ENCODE measurements at regions not wholly inside any gene's neighbourhood (a gene's known extent, or its start where the extent isn't known, plus 50 kb on each side); places are given as distances from the start of the nearest gene placed in this dataset.
"Not testable (repeated sequence)": the region's sequence is repeated elsewhere in the genome, so short reads cannot be mapped to it uniquely, and the experiment has no call there.

GRCh38 chrY:22883569-22883968 lies 100.5 kb upstream of the BPY2 start:
- DNase-seq (ENCODE audit: low spot score) (peak; percentile 39), ATAC-seq (peak; percentile 60)

- not testable (repeated sequence) for DNase-seq (ENCODE audit: low spot score)
- ATAC-seq: peak; percentile 72
Observed at GRCh38 chrY:22887949-22888348, 96.1 kb upstream of the BPY2 start.

GRCh38 chrY:22903503-22904192 lies 80.4 kb upstream of the BPY2 start:
- DNase-seq (ENCODE audit: low spot score); ATAC-seq: not testable (repeated sequence)

GRCh38 chrY:22915069-22915468 lies 69.0 kb upstream of the BPY2 start:
- not testable (repeated sequence) for ATAC-seq; DNase-seq (ENCODE audit: low spot score)

- DNase-seq (ENCODE audit: low spot score); ATAC-seq: not testable (repeated sequence)
Observed at GRCh38 chrY:22927667-22928066, 56.4 kb upstream of the BPY2 start.

- not testable (repeated sequence) for ATAC-seq; DNase-seq (ENCODE audit: low spot score)
Observed at GRCh38 chrY:22933454-22933853, 50.6 kb upstream of the BPY2 start.

Data from left lobe of liver (tissue), 2 donors.